CD14-positive monocyte (primary cell): ENCODE measurements at regions not wholly inside any gene's neighbourhood (a gene's known extent, or its start where the extent isn't known, plus 50 kb on each side); places are given as distances from the start of the nearest gene placed in this dataset.

ENCODE experiments used
- DNase-seq, 3 donors: peaks; one replicate each; pipeline ENCODE4 v3.0.0-alpha.2; 2011 to 2022
- H2AFZ ChIP-seq: 2 replicates; pipeline ENCODE4 v1.6.0; 2012; ENCODE audit warnings: mild to moderate bottlenecking, low read depth, low read length, inconsistent platforms; ENCODE audit not compliant: insufficient read depth, poor library complexity, severe bottlenecking
- H3K27ac ChIP-seq, 2 donors: 1 replicate in 1 of 2; 2 replicates in 1 of 2; pipeline ENCODE4 v1.5.1; 2012 to 2013; ENCODE audit warnings: low read length in 2 of 2, control low read depth in 1 of 2, inconsistent platforms in 1 of 2, low read depth in 1 of 2, mild to moderate bottlenecking in 1 of 2
- H3K27me3 ChIP-seq, 2 donors: one replicate each; pipeline versions ENCODE4 v1.6.0 to v1.6.1; 2011 to 2013; ENCODE audit warnings: low read length in 2 of 2; ENCODE audit not compliant: control insufficient read depth in 2 of 2, insufficient read depth in 2 of 2
- H3K36me3 ChIP-seq, 2 donors: replicated peaks in 1 of 2; 1 replicate in 1 of 2; 2 replicates in 1 of 2; pipeline versions ENCODE4 v1.5.1 to v1.6.1; 2012 to 2013; ENCODE audit warnings: low read length in 2 of 2, control low read depth in 1 of 2, inconsistent platforms in 1 of 2, mild to moderate bottlenecking in 1 of 2; ENCODE audit not compliant: insufficient read depth in 2 of 2, control insufficient read depth in 1 of 2
- H3K4me1 ChIP-seq, 2 donors: 1 replicate in 1 of 2; 2 replicates in 1 of 2; pipeline versions ENCODE4 v1.5.1 to v1.6.1; 2012 to 2013; ENCODE audit warnings: low read length in 2 of 2, control low read depth in 1 of 2, inconsistent platforms in 1 of 2, mild to moderate bottlenecking in 1 of 2, moderate library complexity in 1 of 2; ENCODE audit not compliant: insufficient read depth in 2 of 2, control insufficient read depth in 1 of 2
- H3K4me2 ChIP-seq: replicated peaks from 2 replicates; pipeline ENCODE3; 2012; ENCODE audit warnings: low read length, moderate library complexity, mild to moderate bottlenecking; ENCODE audit not compliant: poor library complexity, severe bottlenecking; ENCODE audit errors: extremely low read depth
- H3K4me3 ChIP-seq, 3 experiments: fragments of 200-600 bp in 1 of 3; sonication (generic) in 1 of 3; replicated peaks in 1 of 3; 1 replicate in 2 of 3; 2 replicates in 1 of 3; pipeline ENCODE4 v1.5.1; 2011 to 2013; ENCODE audit warnings: low read length in 3 of 3, mild to moderate bottlenecking in 3 of 3, control low read depth in 2 of 3, low read depth in 2 of 3, inconsistent platforms in 1 of 3, moderate library complexity in 1 of 3
- H3K79me2 ChIP-seq: 2 replicates; pipeline ENCODE4 v1.6.0; 2012; ENCODE audit warnings: mild to moderate bottlenecking, control low read depth, inconsistent platforms, low read length, moderate library complexity; ENCODE audit not compliant: insufficient read depth
- H3K9ac ChIP-seq: 2 replicates; pipeline ENCODE4 v1.6.0; 2017; ENCODE audit warnings: low read length, mild to moderate bottlenecking; ENCODE audit not compliant: insufficient read depth, poor library complexity, severe bottlenecking
- H3K9me3 ChIP-seq, 2 donors: replicated peaks in 1 of 2; 1 replicate in 1 of 2; 2 replicates in 1 of 2; pipeline versions ENCODE4 v1.5.1 to v1.6.1; 2012 to 2013; ENCODE audit warnings: low read length in 2 of 2, control low read depth in 1 of 2; ENCODE audit not compliant: control insufficient read depth in 1 of 2, insufficient read depth in 1 of 2
- H4K20me1 ChIP-seq: 2 replicates; pipeline ENCODE4 v1.6.0; 2012; ENCODE audit warnings: mild to moderate bottlenecking, low read length, control low read depth, moderate library complexity; ENCODE audit not compliant: insufficient read depth
- H3K27ac Mint-ChIP-seq, 7 donors: one replicate each; pipeline ENCODE4 v1.8.0; 2020; ENCODE audit warnings: mild to moderate bottlenecking in 7 of 7, mixed read lengths in 7 of 7, moderate library complexity in 6 of 7, inconsistent platforms in 2 of 7
- H3K27me3 Mint-ChIP-seq, 3 donors: one replicate each; pipeline ENCODE4 v1.8.0; 2021 to 2022; ENCODE audit warnings: low read depth in 3 of 3, mild to moderate bottlenecking in 3 of 3, mixed read lengths in 3 of 3, moderate library complexity in 3 of 3, inconsistent platforms in 1 of 3
- H3K36me3 Mint-ChIP-seq, 2 donors: one replicate each; pipeline ENCODE4 v1.8.0; 2020; ENCODE audit warnings: mixed read lengths in 2 of 2, inconsistent platforms in 1 of 2, mild to moderate bottlenecking in 1 of 2
- H3K4me1 Mint-ChIP-seq: one replicate; pipeline ENCODE4 v1.8.0; 2020; ENCODE audit warnings: mild to moderate bottlenecking, mixed read lengths
- H3K4me3 Mint-ChIP-seq, 2 donors: one replicate each; pipeline ENCODE4 v1.8.0; 2020; ENCODE audit warnings: mild to moderate bottlenecking in 2 of 2, mixed read lengths in 2 of 2, moderate library complexity in 1 of 2
- H3K9me3 Mint-ChIP-seq, 7 donors: one replicate each; pipeline ENCODE4 v1.8.0; 2020 to 2022; ENCODE audit warnings: mixed read lengths in 7 of 7, mild to moderate bottlenecking in 6 of 7, moderate library complexity in 6 of 7, inconsistent platforms in 2 of 7
- WGBS: methylation state at CpG from one replicate; pipeline ENCODE4 v1.1.5; 2013; ENCODE audit warnings: missing lambda C conversion rate; ENCODE audit not compliant: insufficient coverage; 5-methylcytosine and 5-hydroxymethylcytosine counted together
- intact Hi-C, 2 donors: fragments of 100-400 bp; cut with micrococcal nuclease; formaldehyde crosslinking; loops; one replicate each; pipeline versions ENCODE4 v1.15.0 to v1.15.1; 2023
- TF ChIP-seq, protein P1 (sequence below): fragments of 200-600 bp; IDR thresholded peaks from one replicate; pipeline ENCODE4 v1.8.0; 2022; ENCODE audit warnings: antibody characterized with exemption, mild to moderate bottlenecking

DNA sequence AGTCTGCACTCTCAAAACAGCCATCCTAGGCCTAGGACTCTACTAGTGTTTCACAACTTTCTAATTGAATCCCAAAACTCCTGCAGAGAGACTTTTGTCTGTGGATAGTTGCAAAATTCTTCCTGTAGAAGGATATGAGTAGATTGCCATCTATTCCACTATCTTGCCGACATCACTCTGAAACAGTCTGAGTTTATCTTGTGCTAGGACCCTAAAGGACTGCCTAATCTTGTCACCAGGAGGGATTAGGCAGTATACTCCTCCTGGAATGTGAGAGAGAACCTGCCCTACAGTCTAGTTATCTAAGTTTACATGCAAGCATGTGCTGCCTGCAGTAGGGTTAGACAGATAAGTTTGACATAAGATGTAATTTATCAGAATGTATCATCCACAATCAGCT, 1646.6 kb upstream of the PCDH7 start:
- Mint-ChIP-seq H3K4me1 (no peaks in the 10 kb centered on the region), H3K27ac (no peak overlapping the region), H3K4me3 (no peak overlapping the region), H3K36me3 (no peaks in the 10 kb centered on the region), H3K27me3 (no peaks in the 10 kb centered on the region), H3K9me3 (peaks cover 0 to 12% (median 6%) of the 10 kb centered on the region in 7 donors)
- no peaks in the 10 kb centered on the region for H3K27me3 ChIP-seq
- no peak overlapping the region for H3K9ac ChIP-seq
- WGBS = no CpG with 5 or more reads among the region's 1 CpG
- H2AFZ ChIP-seq = no peak overlapping the region
- no peaks in the 10 kb centered on the region for H3K4me1 ChIP-seq
- no peak overlapping the region for H3K4me2 ChIP-seq
- H3K4me3 ChIP-seq = no peak overlapping the region
- no peak overlapping the region for H3K27ac ChIP-seq
- H3K79me2 ChIP-seq = no peaks in the 10 kb centered on the region
- no peaks in the 10 kb centered on the region for H4K20me1 ChIP-seq
- intact Hi-C loops = no loop called here
- no peak for DNase-seq
- peaks cover 11 to 15% of the 10 kb centered on the region in 2 donors for H3K9me3 ChIP-seq
- TF ChIP-seq, protein P1, sequence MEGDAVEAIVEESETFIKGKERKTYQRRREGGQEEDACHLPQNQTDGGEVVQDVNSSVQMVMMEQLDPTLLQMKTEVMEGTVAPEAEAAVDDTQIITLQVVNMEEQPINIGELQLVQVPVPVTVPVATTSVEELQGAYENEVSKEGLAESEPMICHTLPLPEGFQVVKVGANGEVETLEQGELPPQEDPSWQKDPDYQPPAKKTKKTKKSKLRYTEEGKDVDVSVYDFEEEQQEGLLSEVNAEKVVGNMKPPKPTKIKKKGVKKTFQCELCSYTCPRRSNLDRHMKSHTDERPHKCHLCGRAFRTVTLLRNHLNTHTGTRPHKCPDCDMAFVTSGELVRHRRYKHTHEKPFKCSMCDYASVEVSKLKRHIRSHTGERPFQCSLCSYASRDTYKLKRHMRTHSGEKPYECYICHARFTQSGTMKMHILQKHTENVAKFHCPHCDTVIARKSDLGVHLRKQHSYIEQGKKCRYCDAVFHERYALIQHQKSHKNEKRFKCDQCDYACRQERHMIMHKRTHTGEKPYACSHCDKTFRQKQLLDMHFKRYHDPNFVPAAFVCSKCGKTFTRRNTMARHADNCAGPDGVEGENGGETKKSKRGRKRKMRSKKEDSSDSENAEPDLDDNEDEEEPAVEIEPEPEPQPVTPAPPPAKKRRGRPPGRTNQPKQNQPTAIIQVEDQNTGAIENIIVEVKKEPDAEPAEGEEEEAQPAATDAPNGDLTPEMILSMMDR = no peak
- no peaks in the 10 kb centered on the region for H3K36me3 ChIP-seq

DNA sequence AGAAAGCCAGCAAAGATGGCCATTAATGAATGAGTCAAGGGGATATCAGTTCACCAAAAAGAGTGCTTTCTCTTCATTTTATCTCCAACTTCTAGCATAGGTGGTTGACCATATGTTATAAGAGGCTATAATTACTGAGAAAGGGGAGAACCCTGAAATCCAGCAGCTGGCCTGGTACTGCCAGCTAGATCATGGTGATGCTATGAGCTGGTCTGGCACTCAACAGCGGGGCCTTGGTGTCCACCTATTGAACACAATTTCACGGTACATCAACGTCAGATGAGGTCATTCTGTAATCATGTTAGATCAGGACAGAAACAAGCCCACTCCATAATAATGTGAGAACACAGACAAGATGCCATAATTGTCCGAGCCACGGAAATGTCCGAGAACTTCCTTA, 1644.8 kb upstream of the PCDH7 start:
- DNase-seq = no peak
- WGBS = 73% methylated on average over 4 of the region's 6 CpGs
- Mint-ChIP-seq H3K27ac (no peak overlapping the region), H3K4me1 (no peaks in the 10 kb centered on the region), H3K9me3 (peaks cover 0 to 12% (median 6%) of the 10 kb centered on the region in 7 donors), H3K36me3 (no peaks in the 10 kb centered on the region), H3K4me3 (no peak overlapping the region), H3K27me3 (no peaks in the 10 kb centered on the region)
- peaks cover 11 to 15% of the 10 kb centered on the region in 2 donors for H3K9me3 ChIP-seq
- H3K4me2 ChIP-seq = no peak overlapping the region
- H4K20me1 ChIP-seq = no peaks in the 10 kb centered on the region
- intact Hi-C loops = no loop called here
- H3K36me3 ChIP-seq = no peaks in the 10 kb centered on the region
- H3K27ac ChIP-seq = no peak overlapping the region
- no peak overlapping the region for H3K9ac ChIP-seq
- H3K4me1 ChIP-seq = no peaks in the 10 kb centered on the region
- TF ChIP-seq, protein P1 = no peak
- H3K79me2 ChIP-seq = no peaks in the 10 kb centered on the region
- H3K4me3 ChIP-seq = no peak overlapping the region
- no peak overlapping the region for H2AFZ ChIP-seq
- H3K27me3 ChIP-seq = no peaks in the 10 kb centered on the region
